Endometrium (tissue), 2 donors: ENCODE measurements at regions not wholly inside any gene's neighbourhood (a gene's known extent, or its start where the extent isn't known, plus 50 kb on each side); places are given as distances from the start of the nearest gene placed in this dataset.
"Not testable (repeated sequence)": the region's sequence is repeated elsewhere in the genome, so short reads cannot be mapped to it uniquely, and the experiment has no call there.

Experiments
- FAIRE-seq: peaks from 2 replicates; lab custom pipeline; 2012; peaks lifted over from hg19 to GRCh38; lab: Jason Lieb, UNC
- donor health status: control.
- donor health status: control.

- no peak for FAIRE-seq
These were observed 376.3 kb upstream of the UBE2E3 start for GRCh38 chr2:180604077-180604476.

GRCh38 chr2:180601016-180601415 lies 379.4 kb upstream of the UBE2E3 start:
- FAIRE-seq, result no peak

GRCh38 chr2:180599804-180600203 lies 380.6 kb upstream of the UBE2E3 start:
- no peak for FAIRE-seq

GRCh38 chr2:180597179-180597578 lies 383.2 kb upstream of the UBE2E3 start:
- FAIRE-seq, result no peak

GRCh38 chr2:180596453-180596852 lies 384.0 kb upstream of the UBE2E3 start:
- FAIRE-seq, result no peak

- FAIRE-seq, result no peak
These were observed 388.5 kb upstream of the UBE2E3 start for GRCh38 chr2:180591947-180592346.

GRCh38 chr2:180591093-180591781 lies 389.2 kb upstream of the UBE2E3 start:
- not testable (repeated sequence) for FAIRE-seq

- no peak for FAIRE-seq
These were observed 396.8 kb upstream of the UBE2E3 start for GRCh38 chr2:180583441-180584140.

- no peak for FAIRE-seq
These were observed 401.0 kb upstream of the UBE2E3 start for GRCh38 chr2:180579388-180579787.

GRCh38 chr2:180578441-180578840 lies 402.0 kb upstream of the UBE2E3 start:
- FAIRE-seq, result no peak

GRCh38 chr2:180577567-180577966 lies 402.8 kb upstream of the UBE2E3 start:
- FAIRE-seq, result peak; percentile 23

- FAIRE-seq, result no peak
These were observed 406.5 kb upstream of the UBE2E3 start for GRCh38 chr2:180573951-180574350.

GRCh38 chr2:180572346-180572745 lies 408.1 kb upstream of the UBE2E3 start:
- FAIRE-seq, result no peak

GRCh38 chr2:180571559-180571958 lies 408.8 kb upstream of the UBE2E3 start:
- FAIRE-seq, result no peak

- no peak for FAIRE-seq
These were observed 409.5 kb upstream of the UBE2E3 start for GRCh38 chr2:180570864-180571263.

- FAIRE-seq, result no peak
These were observed 416.4 kb upstream of the UBE2E3 start for GRCh38 chr2:180564051-180564450.

- FAIRE-seq, result no peak
These were observed 418.0 kb upstream of the UBE2E3 start for GRCh38 chr2:180562378-180562777.

GRCh38 chr2:180559771-180560170 lies 420.6 kb upstream of the UBE2E3 start:
- FAIRE-seq, result no peak

GRCh38 chr2:180559038-180559437 lies 421.4 kb upstream of the UBE2E3 start:
- no peak for FAIRE-seq

- FAIRE-seq, result no peak
These were observed 424.9 kb upstream of the UBE2E3 start for GRCh38 chr2:180555391-180555965.

- no peak for FAIRE-seq
These were observed 426.1 kb upstream of the UBE2E3 start for GRCh38 chr2:180554330-180554729.

GRCh38 chr2:180553094-180553715 lies 427.2 kb upstream of the UBE2E3 start:
- no peak for FAIRE-seq

GRCh38 chr2:180542511-180542910 lies 437.9 kb upstream of the UBE2E3 start:
- no peak for FAIRE-seq
